Vagina (tissue), 2 donors: ENCODE measurements at regions not wholly inside any gene's neighbourhood (a gene's known extent, or its start where the extent isn't known, plus 50 kb on each side); places are given as distances from the start of the nearest gene placed in this dataset.

Experiments
- DNase-seq, 2 donors: peaks; one replicate each; pipeline ENCODE4 v3.0.0-alpha.2; 2017; ENCODE audit errors: extremely low spot score in 2 of 2
- H3K27ac ChIP-seq: fragments of 200-600 bp; sonication (generic); one replicate; pipeline ENCODE4 v1.5.1; 2019
- H3K27me3 ChIP-seq: fragments of 200-600 bp; sonication (generic); one replicate; pipeline ENCODE4 v1.5.1; 2019
- H3K36me3 ChIP-seq, 2 donors: fragments of 200-600 bp; sonication (generic); one replicate each; pipeline ENCODE4 v1.5.1; 2017 to 2019
- H3K4me1 ChIP-seq: fragments of 200-600 bp; sonication (generic); one replicate; pipeline ENCODE4 v1.5.1; 2019
- H3K4me3 ChIP-seq, 2 donors: fragments of 200-600 bp; sonication (generic); 1 replicate in 1 of 2; 2 replicates in 1 of 2; pipeline ENCODE4 v1.5.1; 2016 to 2019
- H3K9me3 ChIP-seq: fragments of 200-600 bp; sonication (generic); one replicate; pipeline ENCODE4 v1.5.1; 2019
- CTCF ChIP-seq, 3 experiments: fragments of 450-650 bp in 2 of 3; fragments of 200-600 bp in 1 of 3; sonication (generic) in 1 of 3; IDR thresholded peaks; one replicate each; pipeline ENCODE4 v1.5.1; 2017 to 2019; ENCODE audit warnings: antibody characterized with exemption in 3 of 3, mild to moderate bottlenecking in 2 of 3, moderate library complexity in 2 of 3
- POLR2A ChIP-seq, 2 donors: fragments of 450-650 bp; IDR thresholded peaks; one replicate each; pipeline ENCODE4 v1.6.1; 2017; ENCODE audit warnings: antibody characterized with exemption in 2 of 2, mild to moderate bottlenecking in 2 of 2, moderate library complexity in 2 of 2
- POLR2AphosphoS5 ChIP-seq, 2 donors: sonication (generic); formaldehyde crosslinking; IDR thresholded peaks; one replicate each; pipeline ENCODE4 v1.9.0; 2017; ENCODE audit warnings: antibody characterized with exemption in 2 of 2, mild to moderate bottlenecking in 2 of 2, low read depth in 1 of 2; ENCODE audit not compliant: insufficient read depth in 1 of 2
- intact Hi-C: fragments of 100-400 bp; cut with DNase I; formaldehyde crosslinking; loops from one replicate; pipeline ENCODE4 v1.15.1; 2023

GRCh38 chr4:111869339-111869738 is 275.9 kb upstream of the FAM241A start:
- intact Hi-C loops = no loop called here
- Histone ChIP-seq H3K36me3 (no peaks in the 10 kb centered on the region), H3K27ac (no peak overlapping the region), H3K9me3 (no peaks in the 10 kb centered on the region), H3K4me3 (no peak overlapping the region), H3K4me1 (no peaks in the 10 kb centered on the region), H3K27me3 (no peaks in the 10 kb centered on the region)
- TF ChIP-seq CTCF (IDR thresholded peaks at IDR 0.05) = no peak
- no peak for TF ChIP-seq POLR2A (IDR thresholded peaks at IDR 0.05)
- no peak for TF ChIP-seq POLR2AphosphoS5 (IDR thresholded peaks at IDR 0.05; ENCODE audit: insufficient read depth in 1 of 2, low read depth in 1 of 2)
- DNase-seq = no peak

- H3K4me1 ChIP-seq = no peaks in the 10 kb centered on the region
- no peaks in the 10 kb centered on the region for H3K36me3 ChIP-seq
- DNase-seq = no peak
- no peak overlapping the region for H3K27ac ChIP-seq
- no peaks in the 10 kb centered on the region for H3K9me3 ChIP-seq
- H3K27me3 ChIP-seq = no peaks in the 10 kb centered on the region
- H3K4me3 ChIP-seq = no peak overlapping the region
- no peak for TF ChIP-seq POLR2AphosphoS5 (IDR thresholded peaks at IDR 0.05; ENCODE audit: insufficient read depth in 1 of 2, low read depth in 1 of 2)
- TF ChIP-seq POLR2A (IDR thresholded peaks at IDR 0.05) = no peak
- TF ChIP-seq CTCF (IDR thresholded peaks at IDR 0.05) = no peak
- intact Hi-C loops = no loop called here
These were observed 273.5 kb upstream of the FAM241A start for GRCh38 chr4:111871802-111872201.

- Histone ChIP-seq H3K4me3 (no peak overlapping the region), H3K27me3 (no peaks in the 10 kb centered on the region), H3K27ac (no peak overlapping the region), H3K36me3 (no peaks in the 10 kb centered on the region), H3K9me3 (no peaks in the 10 kb centered on the region), H3K4me1 (no peaks in the 10 kb centered on the region)
- DNase-seq = no peak
- TF ChIP-seq POLR2AphosphoS5 (IDR thresholded peaks at IDR 0.05; ENCODE audit: insufficient read depth in 1 of 2, low read depth in 1 of 2) = no peak
- intact Hi-C loops = no loop called here
These were observed 271.5 kb upstream of the FAM241A start for GRCh38 chr4:111873801-111874200.

GRCh38 chr4:111879539-111879938 is 265.7 kb upstream of the FAM241A start:
- intact Hi-C loops = no loop called here
- Histone ChIP-seq H3K9me3 (no peaks in the 10 kb centered on the region), H3K36me3 (no peaks in the 10 kb centered on the region), H3K27ac (no peak overlapping the region), H3K4me1 (no peaks in the 10 kb centered on the region), H3K4me3 (no peak overlapping the region), H3K27me3 (no peaks in the 10 kb centered on the region)
- DNase-seq = no peak
- TF ChIP-seq POLR2AphosphoS5 (IDR thresholded peaks at IDR 0.05; ENCODE audit: insufficient read depth in 1 of 2, low read depth in 1 of 2) (no peak), POLR2A (IDR thresholded peaks at IDR 0.05) (no peak)

GRCh38 chr4:111880116-111880515 is 265.1 kb upstream of the FAM241A start:
- H3K27me3 ChIP-seq = no peaks in the 10 kb centered on the region
- H3K4me3 ChIP-seq = no peak overlapping the region
- no peaks in the 10 kb centered on the region for H3K4me1 ChIP-seq
- H3K36me3 ChIP-seq = no peaks in the 10 kb centered on the region
- no peak for TF ChIP-seq POLR2AphosphoS5 (IDR thresholded peaks at IDR 0.05; ENCODE audit: insufficient read depth in 1 of 2, low read depth in 1 of 2)
- TF ChIP-seq POLR2A (IDR thresholded peaks at IDR 0.05) = no peak
- no peak for TF ChIP-seq CTCF (IDR thresholded peaks at IDR 0.05)
- no peak overlapping the region for H3K27ac ChIP-seq
- H3K9me3 ChIP-seq = no peaks in the 10 kb centered on the region
- intact Hi-C loops = no loop called here
- DNase-seq = no peak

- H3K4me1 ChIP-seq = no peaks in the 10 kb centered on the region
- H3K36me3 ChIP-seq = no peaks in the 10 kb centered on the region
- H3K4me3 ChIP-seq = no peak overlapping the region
- no peaks in the 10 kb centered on the region for H3K27me3 ChIP-seq
- no peak for DNase-seq
- H3K27ac ChIP-seq = no peak overlapping the region
- no peaks in the 10 kb centered on the region for H3K9me3 ChIP-seq
- no peak for TF ChIP-seq CTCF (IDR thresholded peaks at IDR 0.05)
- intact Hi-C loops = no loop called here
These were observed 261.7 kb upstream of the FAM241A start for GRCh38 chr4:111883557-111883999.
